ENCODE measurements at regions not wholly inside any gene's neighbourhood (a gene's known extent, or its start where the extent isn't known, plus 50 kb on each side); places are given as distances from the start of the nearest gene placed in this dataset.

GRCh38 chr2:181363164-181363563 is 94.0 kb upstream of the ITGA4 start:
- intact Hi-C loops (cut with DNase I; ENCODE audit: low total_unique reads): no loop called here
- Histone ChIP-seq H3K27ac (no peak overlapping the region), H3K36me3 (no peaks in the 10 kb centered on the region), H3K9me3 (no peaks in the 10 kb centered on the region), H3K4me3 (no peak overlapping the region), H3K27me3 (no peaks in the 10 kb centered on the region), H3K4me1 (no peaks in the 10 kb centered on the region)
- TF ChIP-seq POLR2A (IDR thresholded peaks at IDR 0.05) (no peak), POLR2AphosphoS5 (IDR thresholded peaks at IDR 0.05) (no peak), EP300 (IDR thresholded peaks at IDR 0.05; ENCODE audit: low read depth) (no peak)
- TF ChIP-seq, protein P1, sequence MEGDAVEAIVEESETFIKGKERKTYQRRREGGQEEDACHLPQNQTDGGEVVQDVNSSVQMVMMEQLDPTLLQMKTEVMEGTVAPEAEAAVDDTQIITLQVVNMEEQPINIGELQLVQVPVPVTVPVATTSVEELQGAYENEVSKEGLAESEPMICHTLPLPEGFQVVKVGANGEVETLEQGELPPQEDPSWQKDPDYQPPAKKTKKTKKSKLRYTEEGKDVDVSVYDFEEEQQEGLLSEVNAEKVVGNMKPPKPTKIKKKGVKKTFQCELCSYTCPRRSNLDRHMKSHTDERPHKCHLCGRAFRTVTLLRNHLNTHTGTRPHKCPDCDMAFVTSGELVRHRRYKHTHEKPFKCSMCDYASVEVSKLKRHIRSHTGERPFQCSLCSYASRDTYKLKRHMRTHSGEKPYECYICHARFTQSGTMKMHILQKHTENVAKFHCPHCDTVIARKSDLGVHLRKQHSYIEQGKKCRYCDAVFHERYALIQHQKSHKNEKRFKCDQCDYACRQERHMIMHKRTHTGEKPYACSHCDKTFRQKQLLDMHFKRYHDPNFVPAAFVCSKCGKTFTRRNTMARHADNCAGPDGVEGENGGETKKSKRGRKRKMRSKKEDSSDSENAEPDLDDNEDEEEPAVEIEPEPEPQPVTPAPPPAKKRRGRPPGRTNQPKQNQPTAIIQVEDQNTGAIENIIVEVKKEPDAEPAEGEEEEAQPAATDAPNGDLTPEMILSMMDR (IDR thresholded peaks at IDR 0.05): no peak
- in situ Hi-C loops (cut with MboI; ENCODE audit: low pct_ligation_motif_present in 1 of 4, low pct_unique_long_range_greater_than_20kb in 1 of 4, low sequenced_read_pairs in 3 of 4): no loop called here
- no peak for DNase-seq

DNA sequence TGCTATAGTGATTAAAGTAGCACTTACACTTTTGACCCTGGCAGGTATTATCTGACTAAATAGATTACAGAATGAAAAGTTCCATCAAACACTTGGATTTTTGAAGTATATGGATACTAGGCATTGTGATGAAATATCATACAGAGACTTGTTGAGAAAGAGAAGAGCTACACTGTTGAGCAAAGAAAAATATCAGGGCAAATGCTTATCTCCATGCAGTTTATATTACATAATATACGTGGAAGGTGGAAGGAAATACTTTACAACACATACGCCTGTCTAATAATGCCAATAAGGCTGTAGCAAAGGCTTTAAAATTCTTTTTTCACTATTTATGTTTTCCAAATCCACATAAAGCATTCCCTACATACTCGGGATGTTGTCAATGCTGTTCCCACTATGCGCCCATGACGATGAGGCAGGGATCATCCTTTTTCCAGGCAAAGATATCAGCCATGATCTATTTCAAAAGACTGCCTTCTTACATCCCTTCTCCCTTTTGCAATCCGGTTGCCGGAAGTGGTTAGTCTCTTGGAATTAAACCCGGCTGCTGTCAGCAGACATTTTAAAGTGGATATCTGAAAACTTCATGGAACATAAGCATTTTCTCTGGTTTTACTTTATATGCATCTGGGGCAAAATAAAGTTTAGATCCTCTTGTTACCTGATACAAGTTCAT is 92.6 kb upstream of the ITGA4 start:
- TF ChIP-seq POLR2A (IDR thresholded peaks at IDR 0.05) (no peak), EP300 (IDR thresholded peaks at IDR 0.05; ENCODE audit: low read depth) (no peak), POLR2AphosphoS5 (IDR thresholded peaks at IDR 0.05) (no peak)
- TF ChIP-seq, protein P1 (IDR thresholded peaks at IDR 0.05): no peak
- Histone ChIP-seq H3K36me3 (no peaks in the 10 kb centered on the region), H3K4me3 (no peak overlapping the region), H3K9me3 (no peaks in the 10 kb centered on the region), H3K4me1 (no peaks in the 10 kb centered on the region), H3K27ac (no peak overlapping the region), H3K27me3 (no peaks in the 10 kb centered on the region)
- DNase-seq: no peak
- WGBS, 2 donors (ENCODE audit: low coverage in 1 of 2): 82 to 83% methylated on average over 8 of the region's 8 CpGs
- intact Hi-C loops (cut with DNase I; ENCODE audit: low total_unique reads) (no loop called here), in situ Hi-C loops (cut with MboI; ENCODE audit: low pct_ligation_motif_present in 1 of 4, low pct_unique_long_range_greater_than_20kb in 1 of 4, low sequenced_read_pairs in 3 of 4) (no loop called here)

GRCh38 chr2:181366675-181367175 is 90.5 kb upstream of the ITGA4 start:
- no peaks in the 10 kb centered on the region for H3K9me3 ChIP-seq
- no peaks in the 10 kb centered on the region for H3K36me3 ChIP-seq
- intact Hi-C loops (cut with DNase I; ENCODE audit: low total_unique reads) (no loop called here), in situ Hi-C loops (cut with MboI; ENCODE audit: low pct_ligation_motif_present in 1 of 4, low pct_unique_long_range_greater_than_20kb in 1 of 4, low sequenced_read_pairs in 3 of 4) (no loop called here)
- H3K27ac ChIP-seq: no peak overlapping the region
- H3K27me3 ChIP-seq: no peaks in the 10 kb centered on the region
- H3K4me1 ChIP-seq: peaks cover 0 to 6% (median 0%) of the 10 kb centered on the region in 4 donors
- TF ChIP-seq POLR2AphosphoS5 (IDR thresholded peaks at IDR 0.05) (no peak), POLR2A (IDR thresholded peaks at IDR 0.05) (no peak), EP300 (IDR thresholded peaks at IDR 0.05; ENCODE audit: low read depth) (no peak)
- TF ChIP-seq, protein P1 (IDR thresholded peaks at IDR 0.05): no peak
- 77 to 87% methylated on average over 4 of the region's 4 CpGs for WGBS, 2 donors (ENCODE audit: low coverage in 1 of 2)
- H3K4me3 ChIP-seq: no peak overlapping the region
- no peak for DNase-seq

DNA sequence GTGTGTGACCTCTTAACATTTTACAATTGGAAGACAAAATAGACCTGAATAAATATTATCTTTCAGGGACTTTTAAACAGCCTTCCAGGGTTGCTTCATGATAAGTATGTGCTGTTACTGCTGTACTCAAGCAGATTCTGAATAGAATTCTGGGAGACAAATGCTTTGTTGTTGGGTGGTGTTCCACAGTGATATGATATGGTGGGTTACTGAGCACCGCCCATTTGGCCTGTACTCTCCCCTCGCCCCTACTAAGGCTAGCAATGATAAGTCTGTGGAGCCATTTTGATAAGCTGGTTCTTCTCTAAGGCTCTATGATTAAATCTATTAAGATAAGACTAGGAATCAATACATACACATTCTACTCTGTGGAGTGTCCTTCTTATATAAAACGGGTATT is 89.8 kb upstream of the ITGA4 start:
- intact Hi-C loops (cut with DNase I; ENCODE audit: low total_unique reads) (no loop called here), in situ Hi-C loops (cut with MboI; ENCODE audit: low pct_ligation_motif_present in 1 of 4, low pct_unique_long_range_greater_than_20kb in 1 of 4, low sequenced_read_pairs in 3 of 4) (no loop called here)
- no peaks in the 10 kb centered on the region for H3K36me3 ChIP-seq
- no peaks in the 10 kb centered on the region for H3K27me3 ChIP-seq
- TF ChIP-seq POLR2A (IDR thresholded peaks at IDR 0.05): no peak
- no peak for TF ChIP-seq POLR2AphosphoS5 (IDR thresholded peaks at IDR 0.05)
- TF ChIP-seq EP300 (IDR thresholded peaks at IDR 0.05; ENCODE audit: low read depth): no peak
- H3K4me3 ChIP-seq: no peak overlapping the region
- peaks cover 0 to 13% (median under 1%) of the 10 kb centered on the region in 4 donors for H3K4me1 ChIP-seq
- no peak overlapping the region for H3K27ac ChIP-seq
- no peaks in the 10 kb centered on the region for H3K9me3 ChIP-seq
- 90 to 94% methylated on average over 1 to 3 of the region's 3 CpGs for WGBS, 2 donors (ENCODE audit: low coverage in 1 of 2)
- no peak for DNase-seq
